GM13977 (cell line): ENCODE measurements at regions not wholly inside any gene's neighbourhood (a gene's known extent, or its start where the extent isn't known, plus 50 kb on each side); places are given as distances from the start of the nearest gene placed in this dataset.

Experiments used
- DNase-seq: peaks from one replicate; pipeline ENCODE4 v3.0.0; 2012; ENCODE audit warnings: low spot score
- in situ Hi-C: fragments of 300-500 bp; cut with MboI; formaldehyde crosslinking; loops from one replicate; pipeline ENCODE4 v1.12.0; 2022; ENCODE audit warnings: low sequenced_read_pairs, low pct_unique_long_range_greater_than_20kb, mixed read lengths, inconsistent platforms; ENCODE audit not compliant: unreplicated experiment
- TF ChIP-seq, protein P1 (sequence below): IDR thresholded peaks from 2 replicates; pipeline ENCODE4 v1.5.1; 2012; ENCODE audit warnings: mild to moderate bottlenecking, control low read depth; ENCODE audit not compliant: insufficient read depth; ENCODE audit errors: extremely low read depth, missing control alignments

DNA sequence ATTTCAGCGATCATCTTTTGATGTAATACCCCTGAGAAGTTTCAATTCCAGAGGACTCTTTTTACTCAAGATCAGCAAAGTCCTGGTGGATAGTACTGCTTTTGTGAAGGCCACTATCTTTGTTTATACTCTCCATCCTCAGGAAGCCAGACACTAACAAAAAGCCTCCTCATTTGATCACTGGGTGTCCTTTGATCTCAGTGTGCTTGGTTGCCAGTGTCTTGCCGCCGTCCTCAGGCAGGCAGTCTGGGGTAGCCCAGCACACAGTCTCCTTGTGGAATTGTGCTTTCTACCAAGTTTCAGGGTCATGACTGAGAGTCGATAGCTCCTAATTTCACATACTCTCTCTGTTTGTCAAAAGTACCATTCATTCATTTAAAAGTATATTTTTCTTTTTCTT is 762.2 kb downstream of the EFNB2 start:
- in situ Hi-C loops, result no loop called here
- DNase-seq, result no peak
- TF ChIP-seq, protein P1, sequence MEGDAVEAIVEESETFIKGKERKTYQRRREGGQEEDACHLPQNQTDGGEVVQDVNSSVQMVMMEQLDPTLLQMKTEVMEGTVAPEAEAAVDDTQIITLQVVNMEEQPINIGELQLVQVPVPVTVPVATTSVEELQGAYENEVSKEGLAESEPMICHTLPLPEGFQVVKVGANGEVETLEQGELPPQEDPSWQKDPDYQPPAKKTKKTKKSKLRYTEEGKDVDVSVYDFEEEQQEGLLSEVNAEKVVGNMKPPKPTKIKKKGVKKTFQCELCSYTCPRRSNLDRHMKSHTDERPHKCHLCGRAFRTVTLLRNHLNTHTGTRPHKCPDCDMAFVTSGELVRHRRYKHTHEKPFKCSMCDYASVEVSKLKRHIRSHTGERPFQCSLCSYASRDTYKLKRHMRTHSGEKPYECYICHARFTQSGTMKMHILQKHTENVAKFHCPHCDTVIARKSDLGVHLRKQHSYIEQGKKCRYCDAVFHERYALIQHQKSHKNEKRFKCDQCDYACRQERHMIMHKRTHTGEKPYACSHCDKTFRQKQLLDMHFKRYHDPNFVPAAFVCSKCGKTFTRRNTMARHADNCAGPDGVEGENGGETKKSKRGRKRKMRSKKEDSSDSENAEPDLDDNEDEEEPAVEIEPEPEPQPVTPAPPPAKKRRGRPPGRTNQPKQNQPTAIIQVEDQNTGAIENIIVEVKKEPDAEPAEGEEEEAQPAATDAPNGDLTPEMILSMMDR, result no peak

GRCh38 chr13:105764486-105764885 is 771.0 kb downstream of the EFNB2 start:
- TF ChIP-seq, protein P1, result no peak

GRCh38 chr13:105763851-105764250 is 771.6 kb downstream of the EFNB2 start:
- DNase-seq, result no peak
- TF ChIP-seq, protein P1, result no peak
- in situ Hi-C loops, result no loop called here

More at GRCh38 chr13:105764486-105764885, 771.0 kb downstream of the EFNB2 start:
- no peak for DNase-seq
- in situ Hi-C loops, result no loop called here

DNA sequence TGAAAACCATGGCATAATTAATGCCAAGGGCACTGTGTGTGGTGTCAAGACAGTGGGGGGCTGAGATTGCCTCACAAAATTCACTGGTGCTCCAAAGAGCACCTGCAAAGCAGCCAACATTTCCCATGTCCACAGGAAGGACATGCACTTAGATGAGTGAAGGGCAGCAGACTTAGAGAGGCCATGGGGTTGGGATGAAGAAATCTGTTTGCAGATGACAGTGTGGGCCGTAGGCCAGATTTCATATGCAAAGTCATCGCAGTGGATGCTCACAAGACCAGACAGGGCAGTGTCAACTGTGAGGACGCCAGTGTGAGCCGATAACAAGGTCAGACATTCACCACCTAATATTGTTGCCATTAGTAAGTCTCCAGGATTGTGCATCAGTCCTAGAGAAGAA is 773.4 kb downstream of the EFNB2 start:
- TF ChIP-seq, protein P1, result no peak
- in situ Hi-C loops, result no loop called here
- DNase-seq, result no peak

DNA sequence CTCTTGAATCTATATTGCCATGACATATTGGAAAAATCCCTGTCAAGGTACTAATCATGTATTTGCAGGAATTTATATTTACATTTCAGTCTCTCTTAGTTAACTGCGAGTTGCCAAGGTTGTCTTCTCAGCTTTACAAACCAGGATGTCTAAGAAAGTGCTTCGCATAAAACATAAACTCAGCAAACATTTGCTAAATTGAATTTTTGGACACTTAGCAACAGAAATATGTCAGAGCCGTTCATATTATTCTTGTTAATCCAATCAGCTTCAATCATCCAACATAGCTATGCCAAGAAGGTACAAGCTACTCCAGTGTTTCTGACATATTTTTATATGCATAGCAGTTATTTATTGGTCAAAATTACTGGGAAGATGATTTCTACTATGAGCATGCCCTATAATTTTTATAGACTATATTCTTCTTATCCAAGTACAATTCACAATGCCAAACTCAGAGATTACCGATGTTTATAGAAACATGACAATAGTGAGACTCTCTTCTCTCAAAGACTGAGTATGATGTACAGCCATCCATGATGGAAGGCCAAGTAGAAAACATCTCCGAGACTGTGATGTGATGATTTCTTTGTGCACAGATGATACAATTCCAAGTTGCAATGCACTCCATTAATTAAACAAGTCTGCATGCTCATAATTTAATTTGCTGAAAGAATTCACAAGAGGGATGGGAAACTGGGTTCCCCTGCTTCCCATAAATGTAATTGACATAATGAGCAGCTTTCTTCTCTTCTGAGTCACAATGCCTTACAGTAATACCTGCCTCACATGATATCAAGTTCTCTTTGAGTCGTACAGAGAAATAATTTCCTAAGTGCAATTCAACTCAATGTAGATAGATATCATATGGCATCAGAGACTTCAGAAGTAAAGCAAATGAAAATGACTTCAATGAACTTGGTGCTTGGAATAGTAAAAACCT is 776.3 kb downstream of the EFNB2 start:
- DNase-seq, result no peak
- TF ChIP-seq, protein P1, result no peak
- in situ Hi-C loops, result no loop called here

DNA sequence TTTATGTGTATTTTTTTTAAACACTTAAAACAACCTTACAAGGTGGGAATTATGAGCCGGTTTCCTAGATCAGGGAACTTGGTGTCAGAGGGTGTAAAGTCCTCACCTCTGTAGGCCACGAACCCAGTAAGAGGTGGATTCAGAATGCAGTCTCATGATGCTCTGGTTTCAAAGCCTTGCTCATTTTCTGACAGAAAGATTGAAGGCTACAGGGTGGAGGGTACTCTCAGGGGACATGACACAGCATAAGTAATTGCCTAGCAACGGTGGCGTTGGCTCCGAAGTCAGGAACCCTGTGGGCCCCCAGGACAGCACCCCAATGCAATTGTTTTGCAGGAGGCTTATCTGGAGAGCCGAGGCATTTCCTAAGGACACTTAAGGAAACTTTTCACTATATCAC is 794.7 kb downstream of the EFNB2 start:
- TF ChIP-seq, protein P1, result no peak
- no peak for DNase-seq
- in situ Hi-C loops, result no loop called here
